ENCODE measurements at regions not wholly inside any gene's neighbourhood (a gene's known extent, or its start where the extent isn't known, plus 50 kb on each side); places are given as distances from the start of the nearest gene placed in this dataset.

- no peak for TF ChIP-seq PAX5 (IDR thresholded peaks at IDR 0.05; ENCODE audit: insufficient read depth, low read length, severe bottlenecking)
- TF ChIP-seq POLR2AphosphoS5 (IDR thresholded peaks at IDR 0.05; ENCODE audit: low read depth, low read length), result no peak
- no peak for TF ChIP-seq POLR2A (IDR thresholded peaks at IDR 0.05; ENCODE audit: low read depth, low read length)
- TF ChIP-seq TAF1 (IDR thresholded peaks at IDR 0.05; ENCODE audit: low read depth, low read length), result no peak
- no peak for TF ChIP-seq SPI1 (IDR thresholded peaks at IDR 0.05; ENCODE audit: low read depth, low read length)
These were observed 862.6 kb upstream of the CADM2 start for GRCh38 chr3:84096188-84096587.

Measured in GM12891 (cell line).